B cell (primary cell): ENCODE measurements at regions not wholly inside any gene's neighbourhood (a gene's known extent, or its start where the extent isn't known, plus 50 kb on each side); places are given as distances from the start of the nearest gene placed in this dataset.

ENCODE experiments used
- ATAC-seq: fragments of 200-7000 bp; cut with Tn5 transposase; one replicate; pipeline ENCODE4 v1.10.0; 2021; ENCODE audit warnings: low read depth, mild to moderate bottlenecking, moderate number of reproducible peaks, moderate library complexity
- CTCF ChIA-PET: fragments of 350-600 bp; sonication (Branson Sonifier 250); formaldehyde crosslinking; loops from one replicate; lab custom pipeline; 2021; ENCODE audit warnings: antibody characterized with exemption, inconsistent platforms; lab: Charles Lee
- POLR2A ChIA-PET: fragments of 350-600 bp; sonication (Branson Sonifier 250); formaldehyde crosslinking; loops from one replicate; lab custom pipeline; 2021; ENCODE audit warnings: antibody characterized with exemption; lab: Charles Lee
- DNase-seq: peaks from one replicate; pipeline ENCODE4 v3.0.0; 2013
- H2AFZ ChIP-seq: 2 replicates; pipeline ENCODE4 v1.6.1; 2012; ENCODE audit warnings: mild to moderate bottlenecking, low read depth, low read length; ENCODE audit not compliant: insufficient read depth, poor library complexity, severe bottlenecking
- H3K27ac ChIP-seq, 2 donors: 1 replicate in 1 of 2; 2 replicates in 1 of 2; pipeline ENCODE4 v1.5.1; 2012 to 2013; ENCODE audit warnings: low read length in 2 of 2, mild to moderate bottlenecking in 2 of 2, moderate library complexity in 1 of 2
- H3K27me3 ChIP-seq, 4 experiments: fragments of 200-600 bp in 1 of 4; sonication (generic) in 1 of 4; replicated peaks in 1 of 4; 1 replicate in 2 of 4; 2 replicates in 2 of 4; pipeline versions ENCODE4 v1.6.1 to v1.7.0; 2013 to 2016; ENCODE audit warnings: low read length in 3 of 4, mild to moderate bottlenecking in 2 of 4, mixed read lengths in 1 of 4, moderate library complexity in 1 of 4; ENCODE audit not compliant: insufficient read depth in 4 of 4, control insufficient read depth in 3 of 4; ENCODE audit errors: control extremely low read depth in 1 of 4
- H3K36me3 ChIP-seq, 2 experiments: replicated peaks in 1 of 2; 1 replicate in 1 of 2; 2 replicates in 1 of 2; pipeline versions ENCODE4 v1.6.1 to v1.7.1; 2013; ENCODE audit warnings: low read length in 1 of 2; ENCODE audit not compliant: insufficient read depth in 2 of 2, control insufficient read depth in 1 of 2; ENCODE audit errors: control extremely low read depth in 1 of 2, extremely low read depth in 1 of 2
- H3K4me1 ChIP-seq, 2 donors: fragments of 200-600 bp in 1 of 2; sonication (generic) in 1 of 2; 1 replicate in 1 of 2; 2 replicates in 1 of 2; pipeline versions ENCODE4 v1.5.1 to v1.6.1; 2013 to 2017; ENCODE audit warnings: low read length in 2 of 2; ENCODE audit not compliant: control insufficient read depth in 2 of 2, insufficient read depth in 2 of 2
- H3K4me2 ChIP-seq: replicated peaks from 2 replicates; pipeline ENCODE3; 2012; ENCODE audit warnings: mild to moderate bottlenecking, low read depth, low read length; ENCODE audit not compliant: poor library complexity, severe bottlenecking
- H3K4me3 ChIP-seq, 5 experiments: fragments of 200-600 bp in 1 of 5; sonication (generic) in 1 of 5; 1 replicate in 3 of 5; 2 replicates in 2 of 5; pipeline versions ENCODE4 v1.5.1 to v1.7.0; 2011 to 2016; ENCODE audit warnings: low read length in 4 of 5, mild to moderate bottlenecking in 4 of 5, low read depth in 2 of 5, control low read depth in 1 of 5, moderate library complexity in 1 of 5; ENCODE audit not compliant: insufficient read depth in 1 of 5; ENCODE audit errors: control extremely low read depth in 1 of 5, extremely low read depth in 1 of 5
- H3K79me2 ChIP-seq: fragments of 200-600 bp; sonication (generic); one replicate; pipeline ENCODE4 v1.6.0; 2016; ENCODE audit warnings: low read length; ENCODE audit not compliant: control insufficient read depth, insufficient read depth
- H3K9ac ChIP-seq: fragments of 200-600 bp; sonication (generic); 2 replicates; pipeline ENCODE4 v1.6.1; 2017; ENCODE audit warnings: mild to moderate bottlenecking, low read length, moderate library complexity
- H3K9me3 ChIP-seq, 3 donors: one replicate each; pipeline versions ENCODE4 v1.6.1 to v1.7.1; 2013; ENCODE audit warnings: low read length in 2 of 3; ENCODE audit not compliant: control insufficient read depth in 2 of 3, insufficient read depth in 1 of 3; ENCODE audit errors: control extremely low read depth in 1 of 3
- H4K20me1 ChIP-seq: 2 replicates; pipeline ENCODE4 v1.6.0; 2012; ENCODE audit warnings: mild to moderate bottlenecking, low read length; ENCODE audit not compliant: insufficient read depth, control insufficient read depth, poor library complexity, severe bottlenecking
- H3K27ac Mint-ChIP-seq: one replicate; pipeline ENCODE4 v1.8.0; 2021; ENCODE audit warnings: mixed read lengths
- H3K27me3 Mint-ChIP-seq: one replicate; pipeline ENCODE4 v1.8.0; 2021; ENCODE audit warnings: mixed read lengths
- H3K4me1 Mint-ChIP-seq: one replicate; pipeline ENCODE4 v1.8.0; 2021; ENCODE audit warnings: mixed read lengths
- H3K4me3 Mint-ChIP-seq: one replicate; pipeline ENCODE4 v1.8.0; 2021; ENCODE audit warnings: mixed read lengths
- H3K9me3 Mint-ChIP-seq: one replicate; pipeline ENCODE4 v1.8.0; 2022; ENCODE audit warnings: mixed read lengths; ENCODE audit not compliant: insufficient read depth
- CTCF ChIP-seq: fragments of 200-600 bp; IDR thresholded peaks from one replicate; pipeline ENCODE4 v1.8.0; 2022; ENCODE audit warnings: antibody characterized with exemption, mild to moderate bottlenecking
- EZH2 ChIP-seq: IDR thresholded peaks from 2 replicates; pipeline ENCODE4 v1.6.1; 2012; ENCODE audit warnings: borderline replicate concordance, low read depth, mild to moderate bottlenecking, moderate library complexity, low read length; ENCODE audit not compliant: insufficient read depth, poor library complexity, severe bottlenecking
- WGBS: methylation state at CpG from one replicate; pipeline ENCODE4 v1.1.5; 2013; ENCODE audit warnings: missing lambda C conversion rate; ENCODE audit not compliant: insufficient coverage; 5-methylcytosine and 5-hydroxymethylcytosine counted together
- intact Hi-C: fragments of 100-400 bp; cut with micrococcal nuclease; formaldehyde crosslinking; loops from one replicate; pipeline ENCODE4 v1.10.0; 2022

GRCh38 chr6:139597087-139597763, 222.8 kb upstream of the CITED2 start:
- Histone ChIP-seq H3K4me3 (no peak overlapping the region), H4K20me1 (no peaks in the 10 kb centered on the region), H2AFZ (no peak overlapping the region), H3K4me1 (no peaks in the 10 kb centered on the region), H3K4me2 (no peak overlapping the region), H3K9ac (no peak overlapping the region), H3K27ac (no peak overlapping the region), H3K9me3 (no peaks in the 10 kb centered on the region), H3K27me3 (no peaks in the 10 kb centered on the region), H3K79me2 (no peaks in the 10 kb centered on the region), H3K36me3 (no peaks in the 10 kb centered on the region)
- WGBS, result no CpG with 5 or more reads among the region's 1 CpG
- Mint-ChIP-seq H3K27ac (no peak overlapping the region), H3K4me3 (no peak overlapping the region), H3K4me1 (no peaks in the 10 kb centered on the region), H3K27me3 (peaks cover 3% of the 10 kb centered on the region), H3K9me3 (no peaks in the 10 kb centered on the region)
- intact Hi-C loops, result no loop called here
- CTCF ChIA-PET, result no interaction called here
- ATAC-seq (no peak), DNase-seq (no peak)
- no peak for TF ChIP-seq EZH2
- TF ChIP-seq CTCF, result no peak
- POLR2A ChIA-PET, result no interaction called here

GRCh38 chr6:139595183-139595582, 220.7 kb upstream of the CITED2 start:
- Histone ChIP-seq H3K4me2 (no peak overlapping the region), H3K4me1 (no peaks in the 10 kb centered on the region), H3K36me3 (no peaks in the 10 kb centered on the region), H3K9me3 (no peaks in the 10 kb centered on the region), H3K79me2 (no peaks in the 10 kb centered on the region), H3K27me3 (no peaks in the 10 kb centered on the region), H3K27ac (no peak overlapping the region), H3K4me3 (no peak overlapping the region), H4K20me1 (no peaks in the 10 kb centered on the region), H3K9ac (no peak overlapping the region), H2AFZ (no peak overlapping the region)
- no CpG with 5 or more reads among the region's 3 CpGs for WGBS
- Mint-ChIP-seq H3K27ac (no peak overlapping the region), H3K4me3 (no peak overlapping the region), H3K27me3 (peaks cover 9% of the 10 kb centered on the region), H3K9me3 (no peaks in the 10 kb centered on the region), H3K4me1 (no peaks in the 10 kb centered on the region)
- POLR2A ChIA-PET, result no interaction called here
- intact Hi-C loops, result no loop called here
- ATAC-seq, result no peak
- DNase-seq, result no peak
- CTCF ChIA-PET, result no interaction called here
- TF ChIP-seq EZH2 (no peak), CTCF (no peak)
